PC-9 (cell line): ENCODE measurements at regions not wholly inside any gene's neighbourhood (a gene's known extent, or its start where the extent isn't known, plus 50 kb on each side); places are given as distances from the start of the nearest gene placed in this dataset.

ENCODE experiments used
- CTCF ChIP-seq: fragments of 200-600 bp; sonication (generic); conservative IDR thresholded peaks from 2 replicates; pipeline ENCODE4 v1.6.1; 2017; ENCODE audit warnings: mixed run types, antibody characterized with exemption, mild to moderate bottlenecking, moderate library complexity
- EZH2 ChIP-seq: fragments of 200-600 bp; sonication (generic); IDR thresholded peaks from 2 replicates; pipeline ENCODE4 v1.8.0; 2017; ENCODE audit warnings: antibody characterized with exemption, low read depth

GRCh38 chr11:92311616-92312449 is 87.2 kb downstream of the FAT3 start:
- TF ChIP-seq CTCF = no peak
- TF ChIP-seq EZH2 = no peak
